KOPT-K1 (cell line): ENCODE measurements at regions not wholly inside any gene's neighbourhood (a gene's known extent, or its start where the extent isn't known, plus 50 kb on each side); places are given as distances from the start of the nearest gene placed in this dataset.
"Not testable (repeated sequence)": the region's sequence is repeated elsewhere in the genome, so short reads cannot be mapped to it uniquely, and the experiment has no call there.

Experiments used
- H3K27ac ChIP-seq: fragments of 200-600 bp; sonication (generic); 2 replicates; pipeline ENCODE4 v1.5.1; 2016; ENCODE audit warnings: antibody characterized with exemption, mild to moderate bottlenecking, low read depth, low read length; ENCODE audit not compliant: poor library complexity, severe bottlenecking
- H3K36me3 ChIP-seq: fragments of 200-600 bp; sonication (generic); 2 replicates; pipeline ENCODE4 v1.5.1; 2017; ENCODE audit warnings: antibody characterized with exemption, mild to moderate bottlenecking, low read length, moderate library complexity; ENCODE audit not compliant: insufficient read depth
- H3K9me3 ChIP-seq: fragments of 200-600 bp; sonication (generic); 2 replicates; pipeline ENCODE4 v1.5.1; 2017; ENCODE audit warnings: antibody characterized with exemption, low read length, mild to moderate bottlenecking; ENCODE audit not compliant: insufficient read depth, poor library complexity, severe bottlenecking

DNA sequence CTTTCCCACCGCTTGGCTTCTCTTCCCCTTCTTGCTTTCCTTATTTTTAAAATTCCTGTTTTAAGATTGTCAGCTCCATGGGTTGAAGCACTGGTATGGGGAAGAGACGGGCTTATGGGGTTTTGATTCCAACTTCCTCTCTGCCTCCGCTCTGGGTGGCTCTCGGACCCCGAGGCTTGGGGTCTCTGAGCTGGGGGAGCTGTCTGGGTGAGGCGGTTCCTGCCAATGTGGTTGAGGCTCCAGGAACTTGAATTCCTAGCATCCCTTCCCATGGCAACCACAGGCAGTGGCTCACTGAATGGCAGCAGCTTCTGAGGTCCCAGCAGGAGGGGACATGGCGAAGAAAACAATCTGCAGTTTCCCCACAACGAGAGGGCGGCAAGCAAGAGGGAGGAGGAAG lies 83.1 kb upstream of the C1orf174 start:
- Histone ChIP-seq H3K36me3 (no peaks in the 10 kb centered on the region), H3K27ac (no peak overlapping the region), H3K9me3 (no peaks in the 10 kb centered on the region)

DNA sequence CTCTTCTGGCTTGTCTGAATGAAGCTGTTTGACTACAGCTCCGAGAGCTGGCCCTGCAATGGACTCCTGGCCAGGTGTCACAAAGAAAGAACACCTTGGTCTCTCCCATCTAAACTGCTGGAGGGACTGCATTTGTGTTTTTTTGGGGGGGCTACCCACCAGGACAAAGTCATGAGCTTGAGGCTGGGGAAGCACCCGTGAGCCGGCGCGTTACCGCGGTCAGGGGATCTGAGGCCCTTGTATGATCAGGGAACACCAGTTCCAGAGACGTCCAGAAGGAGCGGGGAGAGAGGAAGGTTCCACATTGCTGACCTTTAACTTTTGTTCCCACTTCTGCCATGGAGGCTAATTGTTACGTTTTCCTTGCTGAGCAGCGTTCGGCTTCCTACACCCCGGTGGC lies 84.5 kb upstream of the C1orf174 start:
- H3K36me3 ChIP-seq: no peaks in the 10 kb centered on the region
- H3K27ac ChIP-seq: no peak overlapping the region
- no peaks in the 10 kb centered on the region for H3K9me3 ChIP-seq

DNA sequence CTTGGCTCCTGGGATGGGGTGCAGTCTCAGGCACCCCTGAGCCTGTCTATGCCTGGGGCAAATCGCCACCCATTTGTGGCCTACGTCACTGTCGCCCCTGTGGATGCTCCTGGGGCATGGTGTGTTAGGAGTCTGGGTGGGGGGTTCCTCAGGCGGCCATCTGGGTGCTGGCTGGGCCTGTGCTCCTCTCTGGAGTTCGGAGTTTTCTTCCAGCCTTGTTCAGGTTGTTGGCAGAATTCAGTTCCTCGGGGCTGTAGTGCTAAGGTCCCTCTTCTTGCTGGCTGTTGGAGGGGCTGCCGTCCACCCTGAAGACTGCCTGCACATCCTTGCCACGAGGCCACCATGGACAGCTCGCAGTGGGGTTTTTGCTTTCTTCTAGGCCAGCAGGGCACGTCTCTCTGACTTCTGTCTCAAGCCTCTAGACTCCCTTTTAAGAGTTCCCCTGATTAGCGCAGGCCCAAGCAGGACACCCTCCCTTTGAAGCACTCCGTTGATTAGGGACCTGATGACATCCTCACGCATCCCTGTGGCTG lies 86.7 kb upstream of the C1orf174 start:
- H3K36me3 ChIP-seq: no peaks in the 10 kb centered on the region
- no peak overlapping the region for H3K27ac ChIP-seq
- H3K9me3 ChIP-seq: no peaks in the 10 kb centered on the region

DNA sequence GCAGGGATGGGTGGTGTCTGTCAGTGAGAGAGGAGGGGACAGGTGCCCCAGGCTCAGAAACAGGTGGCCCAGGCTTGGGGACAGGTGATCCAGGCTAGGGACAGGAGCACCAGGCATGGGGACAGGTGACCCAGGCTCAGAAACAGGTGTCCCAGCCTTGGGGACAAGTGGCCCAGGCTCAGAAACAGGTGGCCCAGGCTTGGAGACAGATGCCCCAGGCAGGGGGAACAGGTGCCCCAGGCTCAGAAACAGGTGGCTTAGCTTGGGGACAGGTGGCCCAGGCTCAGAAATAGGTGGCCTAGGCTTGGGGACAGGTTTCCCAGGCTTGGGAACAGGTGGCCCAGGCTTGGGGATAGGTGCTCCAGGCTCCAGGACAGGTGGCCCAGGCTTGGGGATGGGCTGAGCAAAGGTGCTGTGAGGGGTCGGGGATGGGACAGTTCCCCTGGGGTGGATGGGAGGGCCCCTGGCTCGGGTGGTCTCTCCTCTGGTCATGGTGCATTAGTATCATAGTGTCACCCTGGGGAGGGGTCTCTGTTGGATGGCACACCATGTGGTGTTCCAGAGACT lies 87.7 kb upstream of the C1orf174 start:
- Histone ChIP-seq H3K27ac (no peak overlapping the region), H3K9me3 (no peaks in the 10 kb centered on the region), H3K36me3 (no peaks in the 10 kb centered on the region)

DNA sequence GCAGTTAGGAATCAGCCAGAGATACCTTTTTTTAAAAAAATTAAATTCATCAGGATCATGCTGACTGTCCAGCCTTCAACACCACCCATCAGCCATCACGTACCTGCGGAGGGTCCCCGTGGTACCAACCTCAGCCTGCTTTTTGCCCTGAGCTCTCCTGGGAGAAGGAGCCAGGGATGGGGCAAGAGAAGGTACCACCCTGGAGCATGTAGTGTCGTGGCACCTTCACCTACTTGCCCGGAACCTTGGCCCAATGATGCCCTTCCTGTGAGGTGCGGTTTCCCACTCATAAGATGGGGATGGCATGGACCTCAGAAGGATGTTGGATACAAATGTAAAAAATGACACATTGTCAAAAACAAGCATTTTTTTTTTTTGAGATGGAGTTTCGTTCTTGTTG lies 88.4 kb upstream of the C1orf174 start:
- H3K27ac ChIP-seq: no peak overlapping the region
- no peaks in the 10 kb centered on the region for H3K36me3 ChIP-seq
- no peaks in the 10 kb centered on the region for H3K9me3 ChIP-seq

DNA sequence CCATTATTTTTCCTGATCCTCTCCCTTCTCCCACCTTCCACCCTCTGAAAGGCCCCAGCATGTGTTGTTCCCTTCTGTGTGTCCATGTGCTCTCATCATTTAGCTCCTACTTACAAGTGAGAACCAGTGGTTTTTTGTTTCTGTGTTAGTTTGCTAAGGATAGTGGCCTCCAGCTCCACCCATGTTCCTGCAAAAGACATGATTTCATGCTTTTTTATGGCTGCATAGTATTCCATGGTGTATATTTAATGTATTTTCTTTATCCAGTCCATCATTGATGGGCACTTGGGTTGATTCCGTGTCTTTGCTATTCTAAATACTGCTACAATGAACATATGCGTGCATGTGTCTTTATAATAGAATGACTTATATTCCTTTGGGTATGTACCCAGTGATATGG lies 89.4 kb upstream of the C1orf174 start:
- Histone ChIP-seq H3K27ac (no peak overlapping the region), H3K36me3 (no peaks in the 10 kb centered on the region), H3K9me3 (no peaks in the 10 kb centered on the region)

DNA sequence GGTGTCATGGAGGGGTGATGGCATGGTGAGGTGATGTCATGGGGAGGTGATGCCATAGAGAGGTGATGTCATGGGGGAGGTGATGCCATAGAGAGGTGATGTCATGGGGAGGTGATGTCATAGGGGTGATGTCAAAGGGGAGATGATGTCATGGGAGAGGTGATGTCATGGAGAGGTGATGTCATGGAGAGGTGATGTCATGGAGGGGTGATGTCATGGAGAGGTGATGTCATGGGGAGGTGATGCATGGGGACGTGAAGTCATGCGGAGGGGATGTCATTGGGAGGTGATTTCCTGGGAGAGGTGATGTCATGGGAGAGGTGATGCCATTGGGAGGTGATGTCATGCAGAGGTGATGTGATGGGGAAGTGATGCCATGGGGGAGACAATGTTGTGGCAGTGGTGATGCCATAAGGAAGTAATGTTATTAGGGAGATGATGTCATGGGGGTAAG lies 92.1 kb upstream of the C1orf174 start:
- no peaks in the 10 kb centered on the region for H3K36me3 ChIP-seq

DNA sequence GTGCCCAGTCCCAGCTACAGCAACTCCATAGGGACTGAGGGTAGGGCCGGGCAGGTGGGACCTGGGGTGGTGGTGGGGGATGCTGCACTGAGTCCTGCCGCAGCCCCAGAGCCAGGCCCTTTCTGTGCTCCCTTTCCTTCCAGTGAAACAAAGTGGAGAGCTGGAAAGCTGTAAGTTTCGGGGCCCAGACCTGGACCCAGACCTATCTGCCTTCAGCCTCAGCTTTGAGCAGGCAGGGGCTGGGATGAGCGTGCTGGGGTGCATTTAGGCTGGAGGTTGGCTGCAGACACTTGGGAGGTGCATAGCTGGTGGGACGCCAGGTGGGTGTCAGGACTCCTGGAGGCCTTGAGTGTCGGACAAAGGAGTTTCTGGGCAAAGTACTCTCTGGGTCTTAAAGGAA lies 92.7 kb upstream of the C1orf174 start:
- Histone ChIP-seq H3K36me3 (no peaks in the 10 kb centered on the region), H3K27ac (no peak overlapping the region), H3K9me3 (no peaks in the 10 kb centered on the region)

More for the DNA sequence above, 92.1 kb upstream of the C1orf174 start:
- no peaks in the 10 kb centered on the region for H3K9me3 ChIP-seq
- H3K27ac ChIP-seq: no peak overlapping the region

DNA sequence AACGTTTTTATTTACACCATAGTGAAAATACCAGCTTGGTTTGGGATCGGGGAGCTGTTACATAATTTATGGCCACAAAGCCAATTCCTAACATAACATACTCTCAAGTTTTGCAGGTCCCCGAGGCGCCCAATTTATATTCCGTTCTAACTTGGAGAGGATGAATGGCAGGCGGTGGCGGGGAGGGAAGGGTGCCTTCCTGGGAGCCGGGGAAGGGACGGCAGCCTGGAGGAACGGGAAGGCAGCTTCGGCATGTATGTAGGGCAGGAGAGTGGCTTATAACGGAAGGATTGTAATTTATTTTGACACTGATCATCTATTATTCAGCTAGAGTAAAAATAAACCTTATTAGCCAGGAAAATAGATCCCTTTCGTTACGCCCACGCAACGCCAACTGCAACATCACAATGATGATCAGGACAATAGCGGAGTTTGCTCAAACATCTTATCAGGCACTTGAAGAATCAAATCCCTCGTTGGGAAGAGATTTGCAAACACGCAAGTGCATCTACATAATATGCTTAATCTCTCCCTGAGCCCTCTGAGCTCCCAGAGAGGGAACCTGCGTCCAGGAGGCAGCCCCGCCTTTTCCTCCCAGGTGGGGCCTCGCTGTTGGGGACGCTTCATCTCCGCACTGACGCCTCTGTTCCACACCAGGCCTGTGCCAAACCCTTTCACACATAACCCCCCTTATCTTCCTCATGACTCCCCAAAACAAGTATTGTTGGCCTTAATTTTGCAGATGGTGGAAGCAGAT lies 93.7 kb upstream of the C1orf174 start:
- no peaks in the 10 kb centered on the region for H3K9me3 ChIP-seq
- H3K27ac ChIP-seq: no peak overlapping the region
- H3K36me3 ChIP-seq: no peaks in the 10 kb centered on the region

DNA sequence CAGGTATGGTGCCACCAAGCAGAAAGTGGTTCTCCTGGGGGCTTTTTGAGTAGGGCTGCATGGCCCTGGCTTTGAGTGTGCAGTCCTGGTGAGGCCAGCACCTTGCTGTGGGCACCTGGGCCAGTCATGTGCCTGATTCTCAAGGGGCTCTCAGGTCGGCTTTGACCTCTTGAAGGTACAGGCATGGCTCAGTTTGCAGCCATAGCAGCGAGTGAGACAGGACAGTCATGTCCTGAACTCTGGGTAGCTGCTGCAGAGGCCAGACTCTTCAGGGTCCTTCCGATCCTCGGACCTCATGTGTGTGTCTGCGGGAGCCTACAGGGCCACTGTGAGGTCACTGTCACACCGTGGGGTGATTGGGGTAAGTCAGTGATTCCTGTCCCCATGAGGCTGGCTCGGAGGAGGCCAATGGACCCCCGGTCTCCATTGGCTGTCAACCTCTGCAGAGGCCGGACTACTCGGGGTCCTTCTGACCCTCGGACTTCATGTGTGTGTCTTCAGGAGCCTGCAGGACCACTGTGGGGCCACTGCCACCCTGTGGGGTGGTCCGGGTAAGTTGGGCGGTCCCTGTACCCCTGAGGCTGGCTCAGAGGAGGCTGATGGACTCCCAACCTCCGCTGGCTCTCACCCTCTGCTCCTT lies 95.2 kb upstream of the C1orf174 start:
- Histone ChIP-seq H3K36me3 (no peaks in the 10 kb centered on the region), H3K27ac (no peak overlapping the region)

DNA sequence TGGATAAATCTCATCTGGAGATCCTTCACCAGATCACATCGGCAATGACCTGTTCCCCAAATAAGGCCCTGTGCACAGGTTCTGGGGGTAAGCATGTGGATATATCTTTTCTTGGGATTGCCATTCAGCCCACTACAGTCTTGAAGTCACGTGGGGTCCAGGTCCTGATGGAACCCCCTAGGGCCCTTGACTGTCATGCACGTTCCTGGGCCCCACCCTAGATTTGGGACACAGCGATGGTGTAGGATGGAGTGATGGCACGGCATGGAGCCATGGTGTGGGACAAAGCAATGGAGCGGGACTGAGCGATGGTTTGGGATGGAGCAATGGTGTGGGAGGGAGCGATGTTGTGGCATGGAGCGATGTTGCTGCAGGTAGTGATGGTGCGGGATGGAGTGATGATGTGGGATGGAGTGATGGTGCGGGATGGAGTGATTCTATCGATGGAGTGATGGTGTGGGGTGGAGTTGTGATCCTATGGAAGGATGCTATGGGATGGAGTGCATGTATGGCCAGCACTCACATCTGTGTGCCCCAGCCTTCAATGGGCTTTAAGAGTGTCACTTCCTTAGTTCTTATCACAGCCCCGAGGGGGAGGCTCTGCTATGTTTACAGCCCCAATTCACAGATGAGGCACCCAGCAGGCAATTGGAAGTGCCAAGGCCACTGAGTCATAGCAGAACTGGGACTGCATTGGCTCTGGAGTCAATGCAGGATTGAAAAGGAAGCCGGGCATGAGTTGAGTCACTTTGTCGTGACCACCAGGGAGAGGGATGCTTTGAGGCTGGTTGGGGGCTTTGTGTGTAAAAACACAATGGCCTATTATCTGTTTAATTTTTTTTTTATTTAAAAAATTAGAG lies 97.0 kb upstream of the C1orf174 start:
- Histone ChIP-seq H3K9me3 (no peaks in the 10 kb centered on the region), H3K27ac (no peak overlapping the region), H3K36me3 (no peaks in the 10 kb centered on the region)

More for the DNA sequence above, 95.2 kb upstream of the C1orf174 start:
- H3K9me3 ChIP-seq: no peaks in the 10 kb centered on the region

DNA sequence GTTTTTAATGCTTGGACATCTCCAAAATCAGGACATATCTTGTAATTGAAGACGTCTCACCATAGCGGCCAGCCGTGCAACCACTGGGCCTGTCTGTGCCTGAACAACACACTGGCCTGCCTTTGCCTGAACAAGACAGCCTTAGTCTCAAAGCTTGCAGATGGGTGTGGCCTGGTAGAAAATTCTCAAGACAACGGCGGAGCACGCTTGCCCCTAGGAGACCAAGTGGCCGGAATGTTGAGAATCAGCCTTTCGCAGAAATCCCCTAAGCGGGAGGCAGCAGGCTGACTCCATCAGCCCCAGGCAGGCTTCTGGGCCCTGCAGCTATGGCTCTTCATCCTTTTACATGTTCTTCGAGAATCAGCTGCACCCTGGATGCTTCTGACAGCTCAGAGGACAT lies 98.0 kb upstream of the C1orf174 start:
- Histone ChIP-seq H3K9me3 (no peaks in the 10 kb centered on the region), H3K36me3 (no peaks in the 10 kb centered on the region), H3K27ac (no peak overlapping the region)

DNA sequence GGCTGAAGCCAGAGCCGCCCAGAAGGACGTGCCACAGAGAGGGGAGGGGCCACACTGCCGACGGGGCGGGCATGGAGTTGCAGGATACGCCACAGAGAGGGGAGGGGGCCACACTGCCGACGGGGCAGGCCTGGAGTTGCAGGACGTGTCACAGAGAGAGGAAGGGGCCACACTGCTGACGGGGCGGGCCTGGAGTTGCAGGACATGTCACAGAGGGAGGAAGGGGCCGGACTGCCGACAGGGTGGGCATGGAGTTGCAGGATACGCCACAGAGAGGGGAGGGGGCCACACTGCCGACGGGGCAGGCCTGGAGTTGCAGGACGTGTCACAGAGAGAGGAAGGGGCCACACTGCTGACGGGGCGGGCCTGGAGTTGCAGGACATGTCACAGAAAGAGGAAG lies 99.4 kb upstream of the C1orf174 start:
- not testable (repeated sequence) for H3K9me3 ChIP-seq, H3K27ac ChIP-seq, H3K36me3 ChIP-seq

DNA sequence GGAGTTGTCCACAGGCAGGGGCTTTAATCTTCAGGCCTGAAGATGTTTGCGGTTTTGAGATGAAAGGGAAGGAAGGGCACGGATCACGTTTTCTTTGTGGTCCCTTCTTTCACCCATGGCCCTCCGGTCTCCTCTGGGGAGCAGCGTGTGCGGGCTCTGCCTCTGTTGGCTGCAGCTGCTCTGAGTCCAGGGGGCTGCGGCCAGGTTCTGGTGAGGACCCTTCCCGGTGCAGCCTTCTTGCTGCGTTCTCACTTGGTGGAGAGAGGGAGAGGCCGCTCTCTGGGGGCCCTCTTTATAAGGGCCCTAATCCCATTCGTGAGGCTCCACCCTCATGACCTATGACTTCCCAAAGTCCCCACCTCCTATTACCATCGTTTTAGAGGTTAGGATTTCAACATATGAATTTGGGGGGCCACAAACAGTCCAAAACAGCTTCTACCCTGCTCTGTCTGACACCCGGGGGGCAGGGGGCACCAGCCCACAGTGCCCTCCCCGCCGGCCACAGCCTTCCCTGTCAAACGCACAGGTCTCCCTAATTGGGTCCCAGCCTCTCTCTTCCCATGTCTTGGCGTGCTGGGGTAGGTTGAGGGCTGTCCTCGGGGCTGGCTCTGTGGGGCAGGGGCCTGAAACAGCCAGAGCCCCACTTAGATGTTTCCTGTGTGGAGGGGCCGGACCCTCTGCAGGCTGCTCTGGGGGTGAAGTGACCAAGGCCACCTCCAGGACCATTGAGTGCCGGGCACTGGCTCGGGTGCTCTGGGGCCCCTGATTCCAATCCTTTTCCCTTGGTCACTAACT lies 100.1 kb upstream of the C1orf174 start:
- H3K9me3 ChIP-seq: no peaks in the 10 kb centered on the region
- no peaks in the 10 kb centered on the region for H3K36me3 ChIP-seq
- H3K27ac ChIP-seq: no peak overlapping the region
